HepG2 (cell line): ENCODE measurements at regions not wholly inside any gene's neighbourhood (a gene's known extent, or its start where the extent isn't known, plus 50 kb on each side); places are given as distances from the start of the nearest gene placed in this dataset.
A peak's percentile ranks its signal among the peaks of the same experiment; 100 is the strongest.

Experiments
- ATAC-seq: fragments of 200-7000 bp; cut with Tn5 transposase; 3 replicates; pipeline ENCODE4 v1.9.1; 2020; ENCODE audit warnings: mild to moderate bottlenecking, moderate library complexity
- BruUV-seq: library from RNA; stranded (reverse); fragments of 400-500 nt; replicated peaks from 2 replicates; lab custom pipeline; 2021; lab: Mats Ljungman, UMichigan
- CTCF ChIA-PET: fragments of 300-600 bp; formaldehyde crosslinking; extraction: SDS; loops from one replicate; lab custom pipeline; 2021; ENCODE audit warnings: low total read pairs, inconsistent platforms, low intra/inter-chr PET ratio; lab: Yijun Ruan, JAX
- POLR2A ChIA-PET: fragments of 350-600 bp; sonication (Branson Sonifier 250); formaldehyde crosslinking; loops from one replicate; lab custom pipeline; 2020; ENCODE audit warnings: antibody characterized with exemption, inconsistent platforms; lab: Yijun Ruan, JAX
- DNase-seq: peaks from one replicate; pipeline ENCODE4 v3.0.0-alpha.2; 2015; ENCODE audit warnings: low spot score
- FAIRE-seq: peaks from 3 replicates; lab custom pipeline; 2011; peaks lifted over from hg19 to GRCh38; lab: Jason Lieb, UNC
- H2AFZ ChIP-seq: one replicate; pipeline ENCODE4 v1.6.1; 2011; ENCODE audit warnings: low read length, inconsistent platforms
- H3K27ac ChIP-seq: fragments of 300-600 bp; 3 replicates; pipeline ENCODE4 v1.8.0; 2011; ENCODE audit warnings: mixed run types, mild to moderate bottlenecking, mixed read lengths, low read length, inconsistent platforms; ENCODE audit not compliant: insufficient read depth; ENCODE audit errors: extremely low read length
- H3K27me3 ChIP-seq, 2 experiments: fragments of 200-600 bp in 1 of 2; 2 replicates in 1 of 2; 3 replicates in 1 of 2; pipeline versions ENCODE4 v1.6.0 to v1.8.0; 2011; ENCODE audit warnings: low read length in 2 of 2, mild to moderate bottlenecking in 2 of 2, moderate library complexity in 2 of 2, inconsistent platforms in 1 of 2; ENCODE audit not compliant: insufficient read depth in 2 of 2, control insufficient read depth in 1 of 2
- H3K36me3 ChIP-seq, 2 experiments: fragments of 200-600 bp in 1 of 2; replicated peaks in 1 of 2; 2 replicates in 1 of 2; 3 replicates in 1 of 2; pipeline versions ENCODE4 v1.5.1 to v1.8.0; 2011; ENCODE audit warnings: low read length in 2 of 2, inconsistent platforms in 1 of 2; ENCODE audit not compliant: insufficient read depth in 2 of 2, control insufficient read depth in 1 of 2
- H3K4me1 ChIP-seq: 2 replicates; pipeline ENCODE4 v1.5.1; 2012; ENCODE audit warnings: low read length, inconsistent platforms; ENCODE audit not compliant: insufficient read depth
- H3K4me2 ChIP-seq: 2 replicates; pipeline ENCODE4 v1.6.0; 2011; ENCODE audit warnings: low read depth, low read length, inconsistent platforms
- H3K4me3 ChIP-seq, 3 experiments: fragments of 200-600 bp in 1 of 3; sonication (generic), shearing (Covaris generic) in 1 of 3; replicated peaks in 1 of 3; 2 replicates each; pipeline ENCODE4 v1.5.1; 2011 to 2016; ENCODE audit warnings: low read length in 3 of 3, inconsistent platforms in 2 of 3, low read depth in 2 of 3, mild to moderate bottlenecking in 2 of 3, control low read depth in 1 of 3, mixed read lengths in 1 of 3; ENCODE audit not compliant: insufficient read depth in 1 of 3
- H3K79me2 ChIP-seq: one replicate; pipeline ENCODE4 v1.6.1; 2011; ENCODE audit warnings: low read length, inconsistent platforms; ENCODE audit not compliant: insufficient read depth
- H3K9ac ChIP-seq: 2 replicates; pipeline ENCODE4 v1.6.0; 2011; ENCODE audit warnings: mild to moderate bottlenecking, low read depth, low read length, inconsistent platforms; ENCODE audit not compliant: insufficient read depth
- H3K9me3 ChIP-seq: 2 replicates; pipeline ENCODE4 v1.5.1; 2012; ENCODE audit warnings: mild to moderate bottlenecking, low read length
- H4K20me1 ChIP-seq: 2 replicates; pipeline ENCODE4 v1.6.0; 2011; ENCODE audit warnings: inconsistent platforms, mild to moderate bottlenecking, low read length, moderate library complexity; ENCODE audit not compliant: insufficient read depth
- ARID2 ChIP-seq: sonication (generic); formaldehyde crosslinking; IDR thresholded peaks from 2 replicates; pipeline ENCODE4 v1.8.1; 2022; ENCODE audit warnings: mild to moderate bottlenecking, missing genetic modification reagents, borderline replicate concordance
- CTCF ChIP-seq: sonication (generic); formaldehyde crosslinking; IDR thresholded peaks from 2 replicates; pipeline ENCODE4 v1.5.0; 2020; ENCODE audit warnings: mild to moderate bottlenecking, missing genetic modification reagents, moderate library complexity
- DZIP1 ChIP-seq: sonication (generic); formaldehyde crosslinking; IDR thresholded peaks from 2 replicates; pipeline ENCODE4 v1.5.0; 2020; ENCODE audit warnings: mild to moderate bottlenecking, missing genetic modification reagents
- NCOA2 ChIP-seq: sonication (generic); formaldehyde crosslinking; IDR thresholded peaks from 2 replicates; pipeline ENCODE4 v1.8.0; 2022; ENCODE audit warnings: inconsistent platforms
- WGBS: methylation state at CpG from one replicate; pipeline ENCODE4 v1.1.6; 2017; ENCODE audit warnings: low lambda C conversion rate; 5-methylcytosine and 5-hydroxymethylcytosine counted together
- in situ Hi-C: cut with HindIII; loops from 2 replicates; pipeline ENCODE4 v1.10.0; 2017; ENCODE audit warnings: low pct_unique_long_range_greater_than_20kb; ENCODE audit not compliant: extremely low pct_ligation_motif_present
- intact Hi-C: fragments of 100-400 bp; cut with micrococcal nuclease; formaldehyde crosslinking; loops from one replicate; pipeline ENCODE4 v1.10.0; 2022; ENCODE audit not compliant: unreplicated experiment

GRCh38 chr17:13735444-13735843 lies 133.7 kb upstream of the HS3ST3A1 start:
- intact Hi-C loops, result no loop called here
- 0% methylated on average over 2 of the region's 2 CpGs for WGBS
- H3K79me2 ChIP-seq, result no peaks in the 10 kb centered on the region
- no peaks in the 10 kb centered on the region for H3K4me1 ChIP-seq
- POLR2A ChIA-PET, result no interaction called here
- H3K36me3 ChIP-seq, result no peaks in the 10 kb centered on the region
- BruUV-seq, result no TSS peak
- H3K9ac ChIP-seq, result no peak overlapping the region
- TF ChIP-seq ARID2 (no peak), CTCF (CRISPR knock-in tag) (peak; percentile 33; the same call in 1 of the 2 replicates)
- TF ChIP-seq, all 625 proteins: peak for 1
- ATAC-seq (peak; percentile 47; the same call in 1 of the 3 replicates), FAIRE-seq (no peak), DNase-seq (no peak)
- Histone ChIP-seq H2AFZ (no peak overlapping the region), H3K27me3 (no peaks in the 10 kb centered on the region), H3K9me3 (no peaks in the 10 kb centered on the region), H3K4me2 (no peak overlapping the region), H4K20me1 (no peaks in the 10 kb centered on the region), H3K4me3 (no peak overlapping the region), H3K27ac (no peak overlapping the region)
- CTCF ChIA-PET, result no interaction called here
- in situ Hi-C loops, result no loop called here

DNA sequence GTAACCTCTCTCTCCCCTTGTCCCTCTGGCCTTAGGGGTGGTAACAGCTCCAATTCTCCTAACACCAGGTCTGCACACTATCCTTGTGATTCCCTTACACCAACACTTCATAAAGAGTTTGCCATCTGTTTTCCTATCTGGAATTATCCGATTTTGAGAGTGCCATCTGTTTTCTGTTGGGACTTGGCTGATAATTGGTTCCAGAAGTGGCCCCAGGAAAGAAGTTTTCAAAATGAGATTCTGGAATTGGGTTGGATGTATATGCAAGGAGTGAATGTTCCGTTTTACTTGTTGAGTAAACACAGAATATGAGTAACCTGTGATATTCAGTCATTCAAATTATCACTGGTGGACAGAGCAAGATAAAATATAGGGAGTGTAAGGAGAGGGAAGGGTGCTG lies 134.1 kb upstream of the HS3ST3A1 start:
- Histone ChIP-seq H3K4me1 (no peaks in the 10 kb centered on the region), H3K9ac (no peak overlapping the region), H3K27me3 (no peaks in the 10 kb centered on the region), H4K20me1 (no peaks in the 10 kb centered on the region), H3K36me3 (no peaks in the 10 kb centered on the region), H2AFZ (no peak overlapping the region), H3K4me2 (no peak overlapping the region), H3K4me3 (no peak overlapping the region), H3K9me3 (no peaks in the 10 kb centered on the region), H3K79me2 (no peaks in the 10 kb centered on the region), H3K27ac (no peak overlapping the region)
- FAIRE-seq (no peak), DNase-seq (no peak), ATAC-seq (no peak)
- 0% methylated on average over 2 of the region's 2 CpGs for WGBS
- CTCF ChIA-PET, result no interaction called here
- TF ChIP-seq DZIP1 (CRISPR knock-in tag) (no peak), NCOA2 (CRISPR knock-in tag) (no peak)
- BruUV-seq, result no TSS peak
- POLR2A ChIA-PET, result no interaction called here
- in situ Hi-C loops (no loop called here), intact Hi-C loops (no loop called here)
